ENCODE measurements at regions not wholly inside any gene's neighbourhood (a gene's known extent, or its start where the extent isn't known, plus 50 kb on each side); places are given as distances from the start of the nearest gene placed in this dataset.

GRCh38 chr7:113562801-113563200 is 356.0 kb downstream of the PPP1R3A start:
- TF ChIP-seq CTCF (IDR thresholded peaks at IDR 0.05) (no peak), POLR2A (IDR thresholded peaks at IDR 0.05) (no peak), POLR2AphosphoS5 (IDR thresholded peaks at IDR 0.05) (no peak)
